HG03060 (cell line): ENCODE measurements at regions not wholly inside any gene's neighbourhood (a gene's known extent, or its start where the extent isn't known, plus 50 kb on each side); places are given as distances from the start of the nearest gene placed in this dataset.

ENCODE experiments used
- ATAC-seq: cut with Tn5 transposase; IDR thresholded peaks from one replicate; pipeline ENCODE4 v1.9.1; 2021; ENCODE audit warnings: low read depth, moderate number of reproducible peaks; ENCODE audit not compliant: unreplicated experiment

- no peak for ATAC-seq
Measured at GRCh38 chr5:68548959-68549676, 333.6 kb downstream of the PIK3R1 start.

GRCh38 chr5:68550015-68550414 is 334.5 kb downstream of the PIK3R1 start:
- no peak for ATAC-seq

GRCh38 chr5:68551436-68551835 is 335.9 kb downstream of the PIK3R1 start:
- ATAC-seq: no peak

- ATAC-seq: no peak
Measured at GRCh38 chr5:68554571-68555279, 339.2 kb downstream of the PIK3R1 start.

GRCh38 chr5:68555907-68556681 is 340.5 kb downstream of the PIK3R1 start:
- no peak for ATAC-seq

- no peak for ATAC-seq
Measured at GRCh38 chr5:68557162-68557936, 341.8 kb downstream of the PIK3R1 start.

GRCh38 chr5:68562308-68562707 is 346.8 kb downstream of the PIK3R1 start:
- ATAC-seq: no peak

- ATAC-seq: peak; percentile 80
Measured at GRCh38 chr5:68565427-68565826, 349.9 kb downstream of the PIK3R1 start.

GRCh38 chr5:68576805-68577204 is 361.2 kb downstream of the PIK3R1 start:
- ATAC-seq: no peak

- no peak for ATAC-seq
Measured at GRCh38 chr5:68582284-68582683, 366.7 kb downstream of the PIK3R1 start.

- no peak for ATAC-seq
Measured at GRCh38 chr5:68587171-68587570, 371.6 kb downstream of the PIK3R1 start.

GRCh38 chr5:68591850-68592249 is 376.3 kb downstream of the PIK3R1 start:
- ATAC-seq: no peak

GRCh38 chr5:68592351-68592750 is 376.8 kb downstream of the PIK3R1 start:
- ATAC-seq: no peak

GRCh38 chr5:68593211-68593671 is 377.7 kb downstream of the PIK3R1 start:
- ATAC-seq: no peak

- no peak for ATAC-seq
Measured at GRCh38 chr5:68612972-68613371, 397.4 kb downstream of the PIK3R1 start.

- no peak for ATAC-seq
Measured at GRCh38 chr5:68618501-68618900, 402.9 kb downstream of the PIK3R1 start.

- ATAC-seq: no peak
Measured at GRCh38 chr5:68627001-68627400, 411.4 kb downstream of the PIK3R1 start.

- no peak for ATAC-seq
Measured at GRCh38 chr5:68628082-68628814, 412.7 kb downstream of the PIK3R1 start.

GRCh38 chr5:68630354-68630753 is 414.8 kb downstream of the PIK3R1 start:
- ATAC-seq: no peak

- no peak for ATAC-seq
Measured at GRCh38 chr5:68631884-68632283, 416.3 kb downstream of the PIK3R1 start.
